Vagina (tissue), 2 donors: ENCODE measurements at regions not wholly inside any gene's neighbourhood (a gene's known extent, or its start where the extent isn't known, plus 50 kb on each side); places are given as distances from the start of the nearest gene placed in this dataset.
"Not testable (repeated sequence)": the region's sequence is repeated elsewhere in the genome, so short reads cannot be mapped to it uniquely, and the experiment has no call there.

Source experiments
- DNase-seq, 2 donors: peaks; one replicate each; pipeline ENCODE4 v3.0.0-alpha.2; 2017; ENCODE audit errors: extremely low spot score in 2 of 2
- H3K27ac ChIP-seq: fragments of 200-600 bp; sonication (generic); one replicate; pipeline ENCODE4 v1.5.1; 2019
- H3K27me3 ChIP-seq: fragments of 200-600 bp; sonication (generic); one replicate; pipeline ENCODE4 v1.5.1; 2019
- H3K36me3 ChIP-seq, 2 donors: fragments of 200-600 bp; sonication (generic); one replicate each; pipeline ENCODE4 v1.5.1; 2017 to 2019
- H3K4me1 ChIP-seq: fragments of 200-600 bp; sonication (generic); one replicate; pipeline ENCODE4 v1.5.1; 2019
- H3K4me3 ChIP-seq, 2 donors: fragments of 200-600 bp; sonication (generic); 1 replicate in 1 of 2; 2 replicates in 1 of 2; pipeline ENCODE4 v1.5.1; 2016 to 2019
- H3K9me3 ChIP-seq: fragments of 200-600 bp; sonication (generic); one replicate; pipeline ENCODE4 v1.5.1; 2019
- POLR2A ChIP-seq, 2 donors: fragments of 450-650 bp; IDR thresholded peaks; one replicate each; pipeline ENCODE4 v1.6.1; 2017; ENCODE audit warnings: antibody characterized with exemption in 2 of 2, mild to moderate bottlenecking in 2 of 2, moderate library complexity in 2 of 2
- POLR2AphosphoS5 ChIP-seq, 2 donors: sonication (generic); formaldehyde crosslinking; IDR thresholded peaks; one replicate each; pipeline ENCODE4 v1.9.0; 2017; ENCODE audit warnings: antibody characterized with exemption in 2 of 2, mild to moderate bottlenecking in 2 of 2, low read depth in 1 of 2; ENCODE audit not compliant: insufficient read depth in 1 of 2
- intact Hi-C: fragments of 100-400 bp; cut with DNase I; formaldehyde crosslinking; loops from one replicate; pipeline ENCODE4 v1.15.1; 2023
- TF ChIP-seq, protein P1 (sequence below), 3 experiments: fragments of 450-650 bp in 2 of 3; fragments of 200-600 bp in 1 of 3; sonication (generic) in 1 of 3; IDR thresholded peaks; one replicate each; pipeline ENCODE4 v1.5.1; 2017 to 2019; ENCODE audit warnings: antibody characterized with exemption in 3 of 3, mild to moderate bottlenecking in 2 of 3, moderate library complexity in 2 of 3

DNA sequence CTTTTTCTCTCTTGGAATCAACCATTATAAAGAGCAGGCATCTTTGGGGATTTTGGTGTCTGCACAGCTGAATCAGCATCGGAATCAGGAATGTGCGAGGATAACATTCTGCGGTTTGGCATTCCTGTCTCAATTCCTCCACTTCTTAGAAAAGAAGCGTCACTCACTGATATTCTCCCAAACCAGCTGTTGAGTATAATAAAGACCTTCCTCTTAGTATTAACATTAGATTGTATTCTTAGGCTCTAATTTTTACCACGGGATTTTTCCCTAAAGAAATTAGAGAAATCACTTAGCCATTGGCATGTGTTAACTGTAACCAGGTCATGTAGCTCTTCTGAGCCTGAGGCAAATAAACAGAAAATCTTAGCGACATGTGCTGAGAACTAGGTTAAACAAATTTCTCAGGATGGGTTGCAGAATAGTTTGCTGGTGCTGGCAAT is 128.7 kb downstream of the TMX1 start:
- DNase-seq = no peak
- intact Hi-C loops = no loop called here
- Histone ChIP-seq H3K36me3 (no peaks in the 10 kb centered on the region), H3K4me1 (peaks cover 49% of the 10 kb centered on the region), H3K27me3 (no peaks in the 10 kb centered on the region), H3K4me3 (no peak overlapping the region), H3K9me3 (no peaks in the 10 kb centered on the region), H3K27ac (no peak overlapping the region)
- TF ChIP-seq POLR2A (IDR thresholded peaks at IDR 0.05) = no peak
- TF ChIP-seq POLR2AphosphoS5 (IDR thresholded peaks at IDR 0.05; ENCODE audit: insufficient read depth in 1 of 2, low read depth in 1 of 2) = peak in 1 of 2 donors; percentile 10

DNA sequence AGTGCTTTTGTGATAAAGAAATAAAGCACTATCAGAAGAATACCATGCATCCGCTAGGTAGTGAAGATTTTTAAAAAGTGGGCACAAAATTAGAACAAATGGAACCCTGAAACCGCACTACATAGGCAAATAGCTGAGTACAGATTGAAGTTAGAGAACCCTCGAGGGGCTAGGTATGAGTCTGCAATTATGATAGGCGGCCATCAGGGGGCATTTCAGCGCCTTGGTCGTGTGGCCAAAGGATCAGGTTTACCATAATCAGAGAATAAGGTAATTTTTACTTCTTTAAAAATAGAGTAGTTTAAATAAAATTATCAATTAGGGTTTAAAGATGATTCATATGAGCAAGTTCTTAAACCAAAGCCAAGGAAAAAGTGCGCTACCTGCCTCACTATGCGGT is 129.8 kb downstream of the TMX1 start:
- H3K9me3 ChIP-seq = no peaks in the 10 kb centered on the region
- TF ChIP-seq POLR2A (IDR thresholded peaks at IDR 0.05) = no peak
- no peaks in the 10 kb centered on the region for H3K36me3 ChIP-seq
- DNase-seq = no peak
- H3K4me3 ChIP-seq = no peak overlapping the region
- H3K27ac ChIP-seq = no peak overlapping the region
- no peaks in the 10 kb centered on the region for H3K27me3 ChIP-seq
- intact Hi-C loops = no loop called here
- peaks cover 49% of the 10 kb centered on the region for H3K4me1 ChIP-seq

DNA sequence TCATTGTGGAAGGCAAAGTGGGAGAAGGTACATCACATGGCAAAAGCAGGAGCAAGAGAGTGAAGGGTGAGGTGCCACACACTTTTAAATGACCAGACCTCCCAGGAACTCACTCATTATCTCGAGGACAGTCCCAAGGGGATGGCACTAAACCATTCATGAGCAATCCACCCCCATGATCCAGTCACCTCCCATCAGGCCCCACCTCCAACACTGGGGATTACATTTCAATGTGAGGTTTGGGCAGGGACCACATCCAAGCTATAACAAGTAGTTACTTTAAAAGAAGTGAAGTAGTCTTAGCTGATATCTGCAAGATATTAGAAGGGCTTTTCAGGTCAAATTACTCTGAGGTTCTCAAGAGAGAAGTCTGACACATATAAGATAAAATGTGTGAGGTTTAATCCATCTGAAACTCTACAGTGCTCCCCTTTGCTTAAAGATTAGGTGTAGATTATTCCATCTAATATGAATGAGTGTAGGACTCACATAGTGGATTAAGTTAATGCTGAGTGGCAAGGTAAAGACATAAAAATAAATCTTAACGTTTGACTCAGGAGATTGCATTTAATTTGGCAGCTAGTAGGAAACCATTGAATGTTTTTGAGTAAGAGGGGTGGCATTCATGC is 130.8 kb downstream of the TMX1 start:
- Histone ChIP-seq H3K27me3 (no peaks in the 10 kb centered on the region), H3K4me3 (no peak overlapping the region), H3K9me3 (no peaks in the 10 kb centered on the region), H3K27ac (no peak overlapping the region), H3K36me3 (no peaks in the 10 kb centered on the region), H3K4me1 (peaks cover 40% of the 10 kb centered on the region)
- no peak for DNase-seq
- intact Hi-C loops = no loop called here
- TF ChIP-seq POLR2AphosphoS5 (IDR thresholded peaks at IDR 0.05; ENCODE audit: insufficient read depth in 1 of 2, low read depth in 1 of 2) = no peak

DNA sequence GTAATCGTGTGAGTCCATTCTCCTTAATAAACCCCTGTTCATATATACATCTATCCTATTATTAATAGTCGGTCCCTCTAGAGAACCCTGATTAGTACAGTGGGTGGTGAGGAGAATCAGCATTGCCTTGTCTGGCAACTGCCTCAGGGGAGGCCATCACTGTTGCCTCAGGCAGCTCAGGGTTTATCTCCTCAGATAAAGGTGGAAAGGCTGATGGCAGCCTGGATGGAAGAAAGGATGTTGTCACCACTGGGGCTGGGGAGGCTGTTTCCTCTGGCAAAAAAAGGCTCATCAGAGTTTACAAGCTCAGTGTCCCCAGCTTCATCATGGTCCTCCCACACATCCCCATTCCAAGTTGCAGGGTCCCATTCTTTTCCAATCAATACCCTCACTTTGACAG is 137.1 kb downstream of the TMX1 start:
- H3K36me3 ChIP-seq, H3K9me3 ChIP-seq, H3K27me3 ChIP-seq, H3K4me1 ChIP-seq, H3K27ac ChIP-seq, H3K4me3 ChIP-seq, intact Hi-C loops, DNase-seq: not testable (repeated sequence)

DNA sequence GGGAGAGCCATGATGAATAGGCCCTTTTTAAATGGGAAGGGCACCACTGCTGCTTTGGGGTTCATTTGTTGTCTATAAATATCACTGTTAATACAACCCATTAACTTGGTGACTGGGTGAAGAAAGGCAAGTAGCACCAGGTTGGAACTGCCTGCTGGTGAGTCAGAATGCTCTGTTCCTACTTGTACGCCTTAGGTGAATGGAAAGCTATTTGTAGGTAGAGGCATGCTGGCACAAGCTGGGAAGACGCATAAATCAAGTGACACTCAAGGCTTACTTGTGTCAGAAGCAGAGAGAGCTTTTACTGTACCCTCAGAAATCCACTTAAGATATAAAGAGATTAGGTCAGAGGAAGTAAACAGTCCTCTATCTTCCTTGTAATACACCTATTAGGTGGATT is 142.5 kb downstream of the TMX1 start:
- Histone ChIP-seq H3K36me3 (no peaks in the 10 kb centered on the region), H3K4me3 (no peak overlapping the region), H3K27me3 (no peaks in the 10 kb centered on the region), H3K9me3 (no peaks in the 10 kb centered on the region), H3K4me1 (peaks cover 9% of the 10 kb centered on the region), H3K27ac (no peak overlapping the region)
- intact Hi-C loops = no loop called here
- no peak for TF ChIP-seq POLR2A (IDR thresholded peaks at IDR 0.05)
- TF ChIP-seq POLR2AphosphoS5 (IDR thresholded peaks at IDR 0.05; ENCODE audit: insufficient read depth in 1 of 2, low read depth in 1 of 2) = peak; percentile 17 to 77
- TF ChIP-seq, protein P1, sequence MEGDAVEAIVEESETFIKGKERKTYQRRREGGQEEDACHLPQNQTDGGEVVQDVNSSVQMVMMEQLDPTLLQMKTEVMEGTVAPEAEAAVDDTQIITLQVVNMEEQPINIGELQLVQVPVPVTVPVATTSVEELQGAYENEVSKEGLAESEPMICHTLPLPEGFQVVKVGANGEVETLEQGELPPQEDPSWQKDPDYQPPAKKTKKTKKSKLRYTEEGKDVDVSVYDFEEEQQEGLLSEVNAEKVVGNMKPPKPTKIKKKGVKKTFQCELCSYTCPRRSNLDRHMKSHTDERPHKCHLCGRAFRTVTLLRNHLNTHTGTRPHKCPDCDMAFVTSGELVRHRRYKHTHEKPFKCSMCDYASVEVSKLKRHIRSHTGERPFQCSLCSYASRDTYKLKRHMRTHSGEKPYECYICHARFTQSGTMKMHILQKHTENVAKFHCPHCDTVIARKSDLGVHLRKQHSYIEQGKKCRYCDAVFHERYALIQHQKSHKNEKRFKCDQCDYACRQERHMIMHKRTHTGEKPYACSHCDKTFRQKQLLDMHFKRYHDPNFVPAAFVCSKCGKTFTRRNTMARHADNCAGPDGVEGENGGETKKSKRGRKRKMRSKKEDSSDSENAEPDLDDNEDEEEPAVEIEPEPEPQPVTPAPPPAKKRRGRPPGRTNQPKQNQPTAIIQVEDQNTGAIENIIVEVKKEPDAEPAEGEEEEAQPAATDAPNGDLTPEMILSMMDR (IDR thresholded peaks at IDR 0.05) = no peak
- no peak for DNase-seq

DNA sequence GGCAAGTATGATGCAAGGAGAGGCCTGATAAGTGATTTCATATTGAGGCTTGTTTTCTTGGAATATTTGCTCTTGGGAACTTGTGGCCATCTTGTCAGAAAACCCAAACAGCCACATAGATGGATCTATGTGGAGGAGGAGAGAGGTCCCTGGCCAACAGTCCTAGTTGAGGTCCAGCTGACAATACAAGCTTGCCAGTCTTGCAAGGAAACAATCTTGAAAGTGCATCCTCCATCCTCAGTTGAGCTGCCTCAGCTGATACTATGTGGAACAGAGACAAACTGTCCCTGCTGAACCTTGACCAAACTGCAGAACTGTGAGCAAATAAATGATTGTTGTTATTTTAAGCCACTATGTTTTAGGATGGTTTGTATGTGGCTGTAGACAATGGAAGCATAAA is 146.4 kb downstream of the TMX1 start:
- Histone ChIP-seq H3K4me3 (no peak overlapping the region), H3K9me3 (no peaks in the 10 kb centered on the region), H3K4me1 (peaks cover 9% of the 10 kb centered on the region), H3K27ac (no peak overlapping the region), H3K36me3 (no peaks in the 10 kb centered on the region), H3K27me3 (no peaks in the 10 kb centered on the region)
- no peak for DNase-seq
- TF ChIP-seq POLR2A (IDR thresholded peaks at IDR 0.05) = no peak
- TF ChIP-seq, protein P1 (IDR thresholded peaks at IDR 0.05) = no peak
- no peak for TF ChIP-seq POLR2AphosphoS5 (IDR thresholded peaks at IDR 0.05; ENCODE audit: insufficient read depth in 1 of 2, low read depth in 1 of 2)
- intact Hi-C loops = no loop called here

DNA sequence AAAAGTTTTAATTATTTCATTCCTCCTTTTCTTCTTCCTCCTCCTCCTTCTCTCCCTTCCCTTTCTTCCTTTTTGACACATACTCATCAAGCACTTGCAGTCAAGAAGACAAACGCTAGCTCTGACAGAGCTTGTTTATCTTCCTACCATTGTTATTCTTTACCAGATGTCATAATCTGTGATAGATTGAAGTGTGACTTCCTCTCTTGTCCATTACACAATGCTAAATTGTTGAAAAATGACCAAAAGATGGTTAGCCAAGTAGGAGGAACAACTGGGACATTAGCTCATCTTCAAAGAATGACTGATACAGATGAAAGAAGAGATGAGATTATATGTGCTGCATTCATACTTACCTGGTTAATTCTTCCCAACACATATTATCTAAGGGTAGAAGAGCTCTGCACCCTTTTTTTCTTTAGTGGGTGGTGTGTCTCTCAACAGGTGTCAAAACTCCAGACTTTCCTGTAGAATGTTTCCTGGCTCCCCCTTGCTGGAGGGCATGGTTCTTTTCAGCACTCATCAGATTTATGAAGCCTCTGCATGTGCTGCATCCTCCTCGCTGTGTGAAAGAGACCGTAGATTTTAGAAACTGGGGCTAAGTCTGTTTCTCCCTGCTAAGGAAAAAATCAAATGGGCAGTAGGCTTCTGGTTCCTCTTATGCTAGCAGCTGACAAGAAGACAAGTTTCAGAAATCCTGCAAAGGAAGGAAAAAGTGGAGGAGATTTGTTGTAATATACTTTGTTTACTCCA is 147.1 kb downstream of the TMX1 start:
- DNase-seq = no peak
- no peaks in the 10 kb centered on the region for H3K36me3 ChIP-seq
- peaks cover 9% of the 10 kb centered on the region for H3K4me1 ChIP-seq
- H3K4me3 ChIP-seq = no peak overlapping the region
- no peaks in the 10 kb centered on the region for H3K9me3 ChIP-seq
- intact Hi-C loops = no loop called here
- H3K27ac ChIP-seq = no peak overlapping the region
- peak in 1 of 2 donors; percentile 9 for TF ChIP-seq POLR2AphosphoS5 (IDR thresholded peaks at IDR 0.05; ENCODE audit: insufficient read depth in 1 of 2, low read depth in 1 of 2)
- TF ChIP-seq POLR2A (IDR thresholded peaks at IDR 0.05) = no peak
- TF ChIP-seq, protein P1 (IDR thresholded peaks at IDR 0.05) = no peak
- no peaks in the 10 kb centered on the region for H3K27me3 ChIP-seq
